Astrocyte of the cerebellum (primary cell): ENCODE measurements at regions not wholly inside any gene's neighbourhood (a gene's known extent, or its start where the extent isn't known, plus 50 kb on each side); places are given as distances from the start of the nearest gene placed in this dataset.
"Not testable (repeated sequence)": the region's sequence is repeated elsewhere in the genome, so short reads cannot be mapped to it uniquely, and the experiment has no call there.

Source experiments
- DNase-seq: peaks from one replicate; pipeline ENCODE4 v3.0.0-alpha.2; 2011; ENCODE audit warnings: low read depth
- H3K4me3 ChIP-seq: 2 replicates; pipeline ENCODE4 v1.5.1; 2011; ENCODE audit warnings: mild to moderate bottlenecking, low read depth, low read length, moderate library complexity
- CTCF ChIP-seq: IDR thresholded peaks from 2 replicates; pipeline ENCODE4 v1.5.1; 2012; ENCODE audit warnings: low read length, low read depth, moderate library complexity, mild to moderate bottlenecking; ENCODE audit errors: missing control alignments
- in situ Hi-C: cut with HindIII; loops from 2 replicates; pipeline ENCODE4 v1.10.0; 2017; ENCODE audit warnings: low sequenced_read_pairs

- no peak overlapping the region for H3K4me3 ChIP-seq
- in situ Hi-C loops: no loop called here
- no peak for DNase-seq
- no peak for TF ChIP-seq CTCF
Observed at GRCh38 chr7:110421490-110422241, 669.3 kb upstream of the LRRN3 start.

GRCh38 chr7:110432061-110432553 is 658.8 kb upstream of the LRRN3 start:
- no peak for TF ChIP-seq CTCF
- no peak for DNase-seq
- H3K4me3 ChIP-seq: no peak overlapping the region
- in situ Hi-C loops: no loop called here

GRCh38 chr7:110438926-110439325 is 652.0 kb upstream of the LRRN3 start:
- DNase-seq, H3K4me3 ChIP-seq, in situ Hi-C loops: not testable (repeated sequence)

GRCh38 chr7:110442381-110442837 is 648.5 kb upstream of the LRRN3 start:
- in situ Hi-C loops: no loop called here
- DNase-seq: no peak
- peak; percentile 50 for TF ChIP-seq CTCF
- H3K4me3 ChIP-seq: no peak overlapping the region

GRCh38 chr7:110446658-110447057 is 644.3 kb upstream of the LRRN3 start:
- in situ Hi-C loops: no loop called here
- no peak overlapping the region for H3K4me3 ChIP-seq
- DNase-seq: no peak
- no peak for TF ChIP-seq CTCF

GRCh38 chr7:110448918-110449317 is 642.0 kb upstream of the LRRN3 start:
- in situ Hi-C loops: no loop called here
- no peak for DNase-seq
- no peak for TF ChIP-seq CTCF
- H3K4me3 ChIP-seq: no peak overlapping the region

GRCh38 chr7:110454713-110455112 is 636.2 kb upstream of the LRRN3 start:
- TF ChIP-seq CTCF: no peak
- no peak for DNase-seq
- in situ Hi-C loops: no loop called here
- no peak overlapping the region for H3K4me3 ChIP-seq
